ENCODE measurements at regions not wholly inside any gene's neighbourhood (a gene's known extent, or its start where the extent isn't known, plus 50 kb on each side); places are given as distances from the start of the nearest gene placed in this dataset.
"Not testable (repeated sequence)": the region's sequence is repeated elsewhere in the genome, so short reads cannot be mapped to it uniquely, and the experiment has no call there.

DNA sequence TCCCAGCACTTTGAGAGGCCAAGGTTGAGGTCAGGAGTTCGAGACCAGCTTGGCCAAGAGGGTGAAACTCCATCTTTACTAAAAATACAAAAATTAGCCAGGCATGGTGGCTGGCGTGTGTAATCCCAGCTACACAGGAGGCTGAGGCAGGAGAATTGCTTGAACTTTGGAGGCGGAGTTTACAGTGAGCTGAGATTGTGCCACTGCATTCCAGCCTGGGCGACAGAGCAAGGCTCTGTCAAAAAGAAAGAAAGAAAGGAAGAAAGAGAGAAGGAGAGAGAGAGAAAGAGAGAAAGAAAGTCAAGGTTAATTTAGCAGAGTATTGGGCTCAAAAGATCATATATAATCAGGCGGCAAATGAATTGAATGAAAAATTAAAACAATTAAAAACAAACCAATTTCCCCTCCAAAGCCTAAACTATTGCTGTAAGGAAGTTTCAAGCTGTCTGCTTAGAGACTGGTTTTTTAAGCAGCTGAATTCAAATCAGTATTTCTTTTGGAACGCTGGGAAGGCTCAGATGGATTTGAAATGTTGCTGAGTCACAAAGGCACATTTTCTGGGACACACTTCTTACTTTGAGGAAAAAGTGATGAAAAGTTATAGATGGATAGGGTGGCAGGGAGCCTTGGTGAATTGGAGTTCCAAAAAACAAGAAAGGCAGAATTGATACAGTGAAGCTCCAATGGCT, 81.3 kb upstream of the BHLHE40 start:
- Mint-ChIP-seq H3K27ac (peak overlapping the region; percentile 23), H3K36me3 (no peaks in the 10 kb centered on the region), H3K9me3 (no peaks in the 10 kb centered on the region), H3K27me3 (no peaks in the 10 kb centered on the region), H3K4me3 (no peak overlapping the region), H3K4me1 (peaks cover 26% of the 10 kb centered on the region)

DNA sequence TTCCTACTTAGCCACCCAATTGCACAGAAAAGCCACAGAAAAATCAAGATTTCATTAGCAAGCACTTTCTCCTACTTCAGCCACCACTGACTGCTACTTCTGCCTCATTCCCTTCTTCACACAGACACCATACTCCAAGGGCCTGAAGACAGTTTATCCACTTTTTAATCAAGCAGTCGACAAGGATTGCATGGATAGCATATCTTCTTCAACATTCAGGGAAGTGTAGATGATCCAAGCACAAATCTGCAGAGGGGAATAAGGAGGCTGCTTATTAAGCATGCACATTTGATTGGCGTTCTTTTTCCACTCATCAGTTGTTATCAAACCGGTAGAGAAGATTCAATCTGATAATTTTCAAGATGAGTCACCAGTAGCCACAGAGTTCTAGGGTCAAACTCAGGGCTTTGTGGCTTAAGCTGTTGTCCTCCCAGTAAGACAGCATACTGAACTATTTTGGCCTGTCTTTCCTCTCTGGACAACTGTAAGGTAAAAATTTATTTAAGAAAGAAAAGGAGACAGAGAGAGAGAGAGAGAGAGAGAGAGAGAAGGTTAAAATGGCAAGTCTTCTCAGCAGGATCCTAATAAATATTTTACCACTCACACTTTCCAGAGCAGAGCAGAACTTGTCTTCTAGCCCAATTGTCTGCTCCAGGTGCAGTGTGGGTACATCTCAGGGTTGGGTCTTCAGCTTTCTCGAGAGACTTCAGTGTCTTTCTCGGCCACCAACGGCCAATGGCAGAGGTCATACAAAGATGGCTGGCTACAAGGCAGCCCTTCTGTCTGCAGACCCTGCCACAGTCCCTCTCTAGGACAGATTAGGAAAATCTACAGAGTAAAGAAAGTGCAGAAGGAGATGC, 80.6 kb upstream of the BHLHE40 start:
- H3K27ac Mint-ChIP-seq, result peak overlapping the region; percentile 76
- H3K9me3 Mint-ChIP-seq, result no peaks in the 10 kb centered on the region
- H3K4me3 Mint-ChIP-seq, result no peak overlapping the region
- H3K27me3 Mint-ChIP-seq, result no peaks in the 10 kb centered on the region
- no peaks in the 10 kb centered on the region for H3K36me3 Mint-ChIP-seq
- peaks cover 28% of the 10 kb centered on the region for H3K4me1 Mint-ChIP-seq

DNA sequence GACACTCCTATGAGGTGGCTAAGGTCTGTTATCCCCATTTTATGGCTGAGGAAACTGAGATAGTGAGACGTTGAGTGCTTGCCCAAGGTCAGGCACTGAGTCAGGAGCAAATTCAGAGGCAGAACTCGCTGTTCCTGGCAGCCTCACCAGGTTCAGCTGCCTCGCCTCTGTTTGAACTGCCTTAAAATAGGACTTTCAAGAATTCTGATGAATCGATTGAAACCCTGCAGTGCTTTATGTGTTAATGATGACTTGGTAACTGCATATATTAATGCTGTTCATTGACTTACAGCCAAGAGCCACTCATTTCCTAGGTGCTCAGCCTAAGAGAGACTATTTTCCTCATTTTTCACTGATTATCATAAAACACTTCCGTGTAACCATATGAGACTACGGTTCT, 79.5 kb upstream of the BHLHE40 start:
- Mint-ChIP-seq H3K36me3 (no peaks in the 10 kb centered on the region), H3K9me3 (no peaks in the 10 kb centered on the region), H3K27me3 (no peaks in the 10 kb centered on the region), H3K27ac (no peak overlapping the region), H3K4me3 (no peak overlapping the region), H3K4me1 (peaks cover 38% of the 10 kb centered on the region)

DNA sequence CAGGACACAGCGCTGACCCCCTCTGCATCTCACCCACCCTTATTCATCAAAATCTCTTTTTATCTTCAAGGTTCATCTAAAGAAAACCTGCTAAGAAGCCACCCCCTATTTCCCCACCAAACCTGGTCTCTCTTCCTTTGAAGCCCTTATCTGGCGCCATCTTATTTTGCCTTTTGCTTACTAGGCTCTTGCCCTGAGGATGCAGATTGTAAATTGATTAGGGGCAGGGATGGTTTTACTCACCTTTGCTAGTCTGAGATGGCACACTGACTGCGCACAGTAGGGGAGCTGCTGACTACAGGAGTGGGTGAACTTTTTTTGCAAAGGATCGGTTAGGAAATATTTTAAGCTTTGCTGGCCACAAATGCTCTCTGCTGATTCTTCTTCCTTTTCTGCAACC, 78.9 kb upstream of the BHLHE40 start:
- no peaks in the 10 kb centered on the region for H3K36me3 Mint-ChIP-seq
- no peaks in the 10 kb centered on the region for H3K27me3 Mint-ChIP-seq
- H3K4me1 Mint-ChIP-seq, result peaks cover 44% of the 10 kb centered on the region
- H3K9me3 Mint-ChIP-seq, result no peaks in the 10 kb centered on the region
- H3K27ac Mint-ChIP-seq, result no peak overlapping the region
- no peak overlapping the region for H3K4me3 Mint-ChIP-seq

DNA sequence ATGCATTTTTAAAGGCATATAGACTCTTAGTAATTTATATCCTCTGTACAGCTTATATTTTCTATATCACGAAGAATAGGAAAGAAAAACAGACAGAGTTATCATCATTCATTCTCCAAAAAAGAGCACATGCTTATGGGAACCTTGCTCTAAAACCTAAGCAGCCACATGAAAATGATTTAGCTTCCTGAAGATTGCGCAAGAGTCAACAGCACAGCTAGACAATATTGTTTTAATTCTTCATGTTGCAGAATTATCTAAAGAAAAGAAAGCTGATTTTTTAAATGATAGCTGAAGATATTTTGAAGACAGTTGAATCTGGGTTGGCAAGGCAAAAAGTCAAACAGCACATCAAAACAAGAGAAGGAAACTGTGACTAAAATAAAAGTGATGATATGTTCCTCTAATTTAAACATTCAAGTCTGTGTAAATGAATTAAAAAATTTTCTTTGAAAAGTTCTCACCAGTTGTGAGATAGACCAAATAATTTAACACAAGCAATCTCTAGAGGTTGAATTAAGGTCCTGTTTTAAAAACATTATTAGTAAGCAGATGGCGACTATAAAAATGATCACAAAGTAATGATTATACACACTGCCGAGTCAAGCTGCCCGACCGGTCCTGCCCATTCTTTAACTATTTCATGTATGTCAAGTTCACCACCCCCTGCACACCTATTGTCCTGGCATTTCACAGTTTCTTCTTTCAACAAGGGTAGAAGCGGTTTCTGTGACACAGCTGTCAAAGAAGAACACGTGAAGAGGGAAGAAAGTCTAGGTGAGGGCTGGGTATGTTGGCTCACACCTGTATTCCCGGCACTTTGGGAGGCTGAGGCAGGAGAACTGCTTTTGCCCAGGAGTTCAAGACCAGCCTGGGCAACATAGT, 74.2 kb upstream of the BHLHE40 start:
- H3K4me1 Mint-ChIP-seq, result peaks cover 71% of the 10 kb centered on the region
- peak overlapping the region; percentile 21 for H3K27ac Mint-ChIP-seq
- H3K27me3 Mint-ChIP-seq, result no peaks in the 10 kb centered on the region
- H3K9me3 Mint-ChIP-seq, result no peaks in the 10 kb centered on the region
- H3K36me3 Mint-ChIP-seq, result no peaks in the 10 kb centered on the region
- H3K4me3 Mint-ChIP-seq, result no peak overlapping the region

DNA sequence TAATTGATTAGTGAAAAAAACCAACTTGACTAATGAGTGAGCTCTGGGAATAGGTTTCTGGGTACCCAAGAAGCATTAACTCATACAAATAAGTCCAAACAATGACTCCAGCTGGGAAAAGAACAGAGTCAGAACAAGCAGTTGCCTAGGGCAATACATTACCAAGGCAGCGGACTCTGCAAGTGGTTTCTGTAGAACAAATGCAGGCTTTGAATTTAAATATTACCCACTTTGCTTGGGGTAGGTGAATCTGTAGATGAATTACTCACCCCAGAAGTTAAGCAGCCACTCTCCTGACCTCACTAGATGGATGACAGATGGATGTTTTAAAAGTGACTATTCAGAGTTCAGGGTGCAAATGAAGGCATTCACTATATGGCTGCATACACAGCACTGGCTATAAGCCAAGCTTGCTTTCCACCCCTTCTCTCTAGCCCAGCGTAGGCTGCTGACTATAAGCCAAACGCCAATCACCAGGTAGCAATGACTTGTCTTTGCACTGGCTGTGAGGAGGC, 73.1 kb upstream of the BHLHE40 start:
- H3K4me1 Mint-ChIP-seq, result peaks cover 66% of the 10 kb centered on the region
- H3K27ac Mint-ChIP-seq, result no peak overlapping the region
- no peaks in the 10 kb centered on the region for H3K9me3 Mint-ChIP-seq
- no peaks in the 10 kb centered on the region for H3K27me3 Mint-ChIP-seq
- no peak overlapping the region for H3K4me3 Mint-ChIP-seq
- H3K36me3 Mint-ChIP-seq, result no peaks in the 10 kb centered on the region

DNA sequence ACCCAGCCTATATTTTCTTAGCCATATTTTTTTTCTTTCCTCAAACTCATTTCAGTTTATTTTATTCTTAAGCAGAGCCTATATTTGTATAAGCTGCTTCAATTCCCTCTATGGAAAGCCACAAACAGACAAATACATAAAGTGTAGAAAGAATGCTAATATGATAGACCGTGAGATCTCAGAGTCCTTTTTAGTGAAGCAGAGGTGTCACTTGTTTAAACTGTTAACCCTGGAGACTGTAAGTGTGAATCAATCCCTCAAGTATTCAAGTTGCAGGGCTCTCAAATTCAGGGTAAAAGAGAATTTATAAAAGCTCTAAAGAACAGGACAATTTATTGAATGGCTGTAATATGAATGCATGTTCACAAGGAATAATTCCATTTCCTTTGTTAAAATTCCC, 72.2 kb upstream of the BHLHE40 start:
- Mint-ChIP-seq H3K27me3 (no peaks in the 10 kb centered on the region), H3K4me1 (peaks cover 66% of the 10 kb centered on the region), H3K9me3 (no peaks in the 10 kb centered on the region), H3K4me3 (no peak overlapping the region), H3K27ac (no peak overlapping the region), H3K36me3 (no peaks in the 10 kb centered on the region)

DNA sequence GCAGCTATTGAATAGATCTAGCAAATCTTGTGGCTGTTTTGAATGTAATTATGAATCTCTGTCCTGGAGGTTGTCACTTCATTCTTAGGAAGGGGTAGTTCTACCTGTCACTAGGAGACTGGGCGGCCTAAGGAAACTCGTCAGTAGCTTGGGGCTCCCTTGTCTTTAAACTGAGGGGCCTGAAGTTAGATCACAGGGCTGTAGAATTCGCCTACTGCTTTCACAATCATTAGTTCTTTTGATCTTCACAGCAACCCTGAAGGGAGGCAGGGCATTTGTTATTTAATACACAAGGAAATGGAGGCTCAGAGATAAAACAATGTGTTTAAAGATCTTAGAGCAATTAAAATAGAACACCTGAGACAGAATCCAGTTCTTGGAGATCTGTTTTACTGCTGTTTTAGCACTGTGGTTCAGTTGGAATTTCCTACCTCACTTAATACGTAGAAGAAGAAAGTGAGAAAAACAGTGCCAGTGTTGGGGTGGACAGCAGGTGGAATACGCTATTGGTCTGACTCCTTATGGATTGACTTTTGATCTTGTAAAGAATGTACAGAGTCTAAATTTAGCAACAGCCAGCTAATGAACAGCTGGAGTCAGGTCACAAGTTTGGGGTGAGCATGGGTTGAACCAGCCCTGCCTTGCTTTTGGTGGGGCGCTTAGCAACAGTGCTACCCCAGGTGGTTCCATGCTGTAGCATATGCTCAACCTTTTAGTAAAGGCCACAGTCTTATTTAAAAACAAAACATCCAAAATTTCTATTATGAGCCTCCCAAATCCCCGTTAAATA, 71.4 kb upstream of the BHLHE40 start:
- Mint-ChIP-seq H3K27me3 (no peaks in the 10 kb centered on the region), H3K36me3 (no peaks in the 10 kb centered on the region), H3K4me3 (peak overlapping the region; percentile 81), H3K9me3 (no peaks in the 10 kb centered on the region), H3K27ac (peak overlapping the region; percentile 96), H3K4me1 (peaks cover 63% of the 10 kb centered on the region)

DNA sequence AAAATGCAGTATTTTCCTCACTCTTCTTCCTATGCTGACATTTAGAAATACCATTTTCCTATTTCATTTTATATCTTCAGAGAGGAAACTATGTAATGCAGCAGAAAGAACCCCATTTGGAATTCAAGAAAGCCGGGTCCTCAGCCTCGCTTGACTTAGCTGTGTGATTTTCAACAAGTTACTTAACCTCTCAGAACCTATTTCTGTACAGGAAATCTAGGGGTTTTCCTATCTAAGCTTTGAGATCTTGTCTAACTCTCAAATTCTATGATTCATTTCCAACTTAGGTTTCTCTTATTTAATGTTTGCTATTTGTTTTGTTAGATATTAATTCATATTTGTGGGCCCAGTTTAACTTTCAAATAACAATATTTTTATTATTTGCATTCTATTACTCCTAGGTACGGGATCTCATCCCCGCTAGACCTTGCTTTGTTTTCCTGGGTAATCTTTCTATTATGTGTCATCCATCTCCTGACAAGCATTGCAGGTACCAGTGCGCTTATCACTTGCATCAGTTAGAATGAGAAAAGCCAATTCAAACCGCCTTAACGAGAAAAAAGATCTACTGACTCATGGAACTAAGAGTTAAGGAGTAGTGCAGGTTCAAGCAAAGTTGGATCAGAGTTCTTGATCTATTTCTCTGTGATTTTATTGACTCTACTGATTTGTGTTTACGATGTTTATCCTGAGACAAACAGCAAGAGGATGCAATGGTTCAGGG, 70.6 kb upstream of the BHLHE40 start:
- Mint-ChIP-seq H3K9me3 (no peaks in the 10 kb centered on the region), H3K36me3 (no peaks in the 10 kb centered on the region), H3K27ac (peak overlapping the region; percentile 96), H3K4me3 (peak overlapping the region; percentile 81), H3K4me1 (peaks cover 62% of the 10 kb centered on the region), H3K27me3 (no peaks in the 10 kb centered on the region)

DNA sequence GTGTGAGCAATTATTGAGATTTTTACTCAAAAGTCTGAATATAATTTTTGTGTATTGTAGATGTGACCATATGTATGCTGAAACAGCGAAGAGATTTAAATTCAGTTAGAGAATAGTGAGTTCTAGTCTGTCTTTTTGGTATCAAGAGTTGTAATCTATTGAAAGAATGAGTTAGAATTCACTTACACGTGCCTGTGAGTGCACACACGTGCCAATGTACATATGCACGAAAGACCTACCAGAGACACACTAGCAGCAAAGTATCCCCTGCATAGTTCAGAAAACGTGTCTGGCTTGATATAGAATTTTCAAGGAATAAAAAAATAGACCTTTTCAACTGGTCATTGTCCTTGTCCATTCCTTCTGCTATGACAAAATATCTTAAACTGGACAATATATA, 64.8 kb upstream of the BHLHE40 start:
- peaks cover 4% of the 10 kb centered on the region for H3K9me3 Mint-ChIP-seq
- no peaks in the 10 kb centered on the region for H3K27me3 Mint-ChIP-seq
- H3K27ac Mint-ChIP-seq, result no peak overlapping the region
- peaks cover 3% of the 10 kb centered on the region for H3K4me1 Mint-ChIP-seq
- H3K36me3 Mint-ChIP-seq, result peaks cover 2% of the 10 kb centered on the region
- H3K4me3 Mint-ChIP-seq, result no peak overlapping the region

DNA sequence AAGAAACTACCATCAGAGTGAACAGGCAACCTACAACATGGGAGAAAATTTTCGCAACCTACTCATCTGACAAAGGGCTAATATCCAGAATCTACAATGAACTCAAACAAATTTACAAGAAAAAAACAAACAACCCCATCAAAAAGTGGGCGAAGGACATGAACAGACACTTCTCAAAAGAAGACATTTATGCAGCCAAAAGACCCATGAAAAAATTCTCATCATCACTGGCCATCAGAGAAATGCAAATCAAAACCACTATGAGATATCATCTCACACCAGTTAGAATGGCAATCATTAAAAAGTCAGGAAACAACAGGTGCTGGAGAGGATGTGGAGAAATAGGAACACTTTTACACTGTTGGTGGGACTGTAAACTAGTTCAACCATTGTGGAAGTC, 57.6 kb upstream of the BHLHE40 start:
- H3K27me3 Mint-ChIP-seq, H3K4me1 Mint-ChIP-seq, H3K9me3 Mint-ChIP-seq, H3K4me3 Mint-ChIP-seq, H3K36me3 Mint-ChIP-seq, H3K27ac Mint-ChIP-seq: not testable (repeated sequence)

DNA sequence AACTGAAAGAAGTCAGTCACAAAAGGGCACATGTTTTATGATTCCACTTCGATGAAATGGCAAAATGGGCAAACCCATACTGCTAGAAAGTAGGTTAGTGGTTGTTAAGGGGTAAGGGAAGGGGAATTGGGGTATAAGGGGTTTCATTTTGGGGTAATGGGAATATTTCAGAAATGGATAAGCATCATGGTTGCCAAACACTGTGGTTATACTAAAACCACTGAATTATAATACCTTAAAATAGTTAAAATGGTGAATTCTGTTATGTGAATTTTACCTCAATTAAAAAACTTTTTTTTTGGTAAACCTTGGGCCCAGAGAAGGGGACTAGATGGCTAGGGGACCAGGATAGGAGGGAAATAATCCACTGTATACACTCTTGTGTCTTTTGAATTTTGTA, 52.3 kb upstream of the BHLHE40 start:
- Mint-ChIP-seq H3K27me3 (no peaks in the 10 kb centered on the region), H3K4me3 (no peak overlapping the region), H3K9me3 (no peaks in the 10 kb centered on the region), H3K4me1 (peaks cover 24% of the 10 kb centered on the region), H3K36me3 (no peaks in the 10 kb centered on the region), H3K27ac (peak overlapping the region; percentile 62)

DNA sequence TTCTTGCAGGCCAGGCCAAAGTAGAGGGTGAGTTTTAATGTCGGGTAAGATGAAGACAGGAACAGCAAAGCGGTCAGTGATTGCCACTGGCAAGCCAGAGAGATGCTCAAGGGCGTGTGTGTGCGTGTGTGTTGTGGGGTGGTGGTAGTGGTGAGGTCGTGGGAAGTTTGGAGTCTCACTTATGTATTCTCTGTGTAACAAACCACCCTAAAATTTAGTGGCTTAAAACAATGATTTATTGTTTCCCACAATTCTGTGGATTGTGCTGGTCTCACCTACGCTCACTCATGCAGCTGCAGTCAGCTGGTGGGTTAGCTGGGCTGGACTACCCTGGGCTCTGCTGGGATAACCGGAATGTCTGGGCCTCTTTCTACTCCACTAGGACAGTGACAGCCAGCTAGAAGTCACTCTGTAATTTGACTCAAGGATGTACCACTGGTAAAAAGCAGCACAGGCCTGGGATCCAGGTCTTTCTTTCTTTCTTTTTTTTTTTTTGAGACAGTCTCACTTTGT, 50.9 kb upstream of the BHLHE40 start:
- Mint-ChIP-seq H3K27ac (peak overlapping the region; percentile 43), H3K4me1 (peaks cover 24% of the 10 kb centered on the region), H3K27me3 (no peaks in the 10 kb centered on the region), H3K9me3 (no peaks in the 10 kb centered on the region), H3K4me3 (no peak overlapping the region), H3K36me3 (no peaks in the 10 kb centered on the region)
